ENCODE measurements at regions not wholly inside any gene's neighbourhood (a gene's known extent, or its start where the extent isn't known, plus 50 kb on each side); places are given as distances from the start of the nearest gene placed in this dataset.

DNA sequence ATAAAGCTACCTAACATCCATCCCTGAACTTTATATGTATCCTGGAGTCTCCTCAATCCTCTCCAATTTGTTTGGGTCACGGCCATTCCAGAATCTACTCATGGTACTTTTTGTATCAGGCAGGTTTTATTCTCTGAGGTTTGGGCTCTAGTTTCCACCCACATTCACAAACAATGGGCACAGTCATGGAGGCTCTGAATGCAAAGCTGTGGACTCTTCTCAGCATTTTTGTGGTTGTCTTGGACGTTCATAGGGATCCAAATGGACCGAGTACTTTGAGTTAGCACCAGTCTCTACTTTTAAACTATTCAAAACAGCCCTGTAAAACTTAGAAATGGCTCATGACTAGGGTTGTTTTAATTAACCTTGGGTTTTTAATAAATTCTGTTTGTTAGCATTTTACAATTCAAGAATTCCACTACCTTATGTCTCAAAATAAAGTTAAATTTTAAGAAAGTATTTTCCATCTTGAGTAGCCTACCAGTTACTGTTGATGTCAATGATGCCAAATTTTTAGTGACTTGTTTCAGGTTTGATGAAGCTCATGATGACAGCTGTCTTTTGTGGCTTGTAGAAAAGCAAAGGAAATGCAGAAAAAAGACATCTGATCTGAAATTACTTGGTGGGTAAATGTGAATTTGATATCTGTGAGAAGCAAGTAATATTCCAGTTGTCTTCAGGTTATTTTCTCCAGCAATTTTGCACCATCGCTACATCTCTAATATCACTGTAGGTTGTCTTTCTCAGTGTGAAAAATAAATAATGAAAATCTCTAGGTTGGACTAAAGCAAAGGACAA lies 275.7 kb upstream of the THBS1 start:
- Histone ChIP-seq H3K4me3 (ENCODE audit: low read length) (no peak overlapping the region), H3K36me3 (replicated peaks; ENCODE audit: insufficient read depth, low read length) (no peaks in the 10 kb centered on the region), H2AFZ (ENCODE audit: low read length) (no peak overlapping the region), H3K9ac (ENCODE audit: low read length) (no peak overlapping the region), H3K4me2 (ENCODE audit: low read depth, low read length) (no peak overlapping the region), H3K79me2 (ENCODE audit: low read length) (no peaks in the 10 kb centered on the region), H3K4me1 (ENCODE audit: low read length) (no peaks in the 10 kb centered on the region), H4K20me1 (ENCODE audit: insufficient read depth, low read length) (no peaks in the 10 kb centered on the region), H3F3A (ENCODE audit: insufficient read depth, low read length) (no peaks in the 10 kb centered on the region), H3K9me3 (replicated peaks; ENCODE audit: insufficient read depth, low read length) (no peaks in the 10 kb centered on the region), H3K27ac (ENCODE audit: low read length) (no peak overlapping the region), H3K9me2 (replicated peaks; ENCODE audit: insufficient read depth, low read length) (no peaks in the 10 kb centered on the region), H3K27me3 (replicated peaks; ENCODE audit: insufficient read depth, low read length) (no peaks in the 10 kb centered on the region)
- TF ChIP-seq, protein P1, sequence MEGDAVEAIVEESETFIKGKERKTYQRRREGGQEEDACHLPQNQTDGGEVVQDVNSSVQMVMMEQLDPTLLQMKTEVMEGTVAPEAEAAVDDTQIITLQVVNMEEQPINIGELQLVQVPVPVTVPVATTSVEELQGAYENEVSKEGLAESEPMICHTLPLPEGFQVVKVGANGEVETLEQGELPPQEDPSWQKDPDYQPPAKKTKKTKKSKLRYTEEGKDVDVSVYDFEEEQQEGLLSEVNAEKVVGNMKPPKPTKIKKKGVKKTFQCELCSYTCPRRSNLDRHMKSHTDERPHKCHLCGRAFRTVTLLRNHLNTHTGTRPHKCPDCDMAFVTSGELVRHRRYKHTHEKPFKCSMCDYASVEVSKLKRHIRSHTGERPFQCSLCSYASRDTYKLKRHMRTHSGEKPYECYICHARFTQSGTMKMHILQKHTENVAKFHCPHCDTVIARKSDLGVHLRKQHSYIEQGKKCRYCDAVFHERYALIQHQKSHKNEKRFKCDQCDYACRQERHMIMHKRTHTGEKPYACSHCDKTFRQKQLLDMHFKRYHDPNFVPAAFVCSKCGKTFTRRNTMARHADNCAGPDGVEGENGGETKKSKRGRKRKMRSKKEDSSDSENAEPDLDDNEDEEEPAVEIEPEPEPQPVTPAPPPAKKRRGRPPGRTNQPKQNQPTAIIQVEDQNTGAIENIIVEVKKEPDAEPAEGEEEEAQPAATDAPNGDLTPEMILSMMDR (IDR thresholded peaks at IDR 0.05; ENCODE audit: low read length): no peak
- no peak for TF ChIP-seq EZH2 (optimal IDR thresholded peaks at IDR 0.05; ENCODE audit: low read depth, low read length)
- TF ChIP-seq EZH2phosphoT487 (IDR thresholded peaks at IDR 0.05; ENCODE audit: low read length): no peak
- no peak for DNase-seq

DNA sequence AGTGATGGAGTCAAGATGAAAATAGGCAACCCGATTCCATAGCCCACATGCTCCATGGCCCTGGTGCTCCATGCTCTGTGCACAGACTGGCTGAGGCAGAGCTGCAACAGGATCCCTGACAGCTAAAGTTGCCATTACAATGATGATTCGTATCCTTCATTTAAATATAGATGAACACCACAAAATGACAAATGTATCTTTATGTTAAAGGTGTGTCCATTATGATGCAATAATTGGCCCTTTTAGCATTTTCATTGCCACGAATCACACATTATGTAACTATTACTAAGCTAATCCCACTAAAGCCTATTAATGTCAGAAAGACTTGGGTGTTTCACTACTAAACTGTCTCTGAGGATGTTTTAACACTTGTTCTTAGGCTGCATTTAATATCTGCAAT lies 270.2 kb upstream of the THBS1 start:
- Histone ChIP-seq H3K27me3 (replicated peaks; ENCODE audit: insufficient read depth, low read length) (no peaks in the 10 kb centered on the region), H2AFZ (ENCODE audit: low read length) (no peak overlapping the region), H3F3A (ENCODE audit: insufficient read depth, low read length) (no peaks in the 10 kb centered on the region), H3K4me1 (ENCODE audit: low read length) (no peaks in the 10 kb centered on the region), H3K9ac (ENCODE audit: low read length) (no peak overlapping the region), H3K4me3 (ENCODE audit: low read length) (no peak overlapping the region), H3K36me3 (replicated peaks; ENCODE audit: insufficient read depth, low read length) (no peaks in the 10 kb centered on the region), H3K4me2 (ENCODE audit: low read depth, low read length) (no peak overlapping the region), H3K9me2 (replicated peaks; ENCODE audit: insufficient read depth, low read length) (no peaks in the 10 kb centered on the region), H3K79me2 (ENCODE audit: low read length) (no peaks in the 10 kb centered on the region), H3K27ac (ENCODE audit: low read length) (no peak overlapping the region), H3K9me3 (replicated peaks; ENCODE audit: insufficient read depth, low read length) (no peaks in the 10 kb centered on the region), H4K20me1 (ENCODE audit: insufficient read depth, low read length) (no peaks in the 10 kb centered on the region)
- no peak for DNase-seq
- TF ChIP-seq EZH2 (optimal IDR thresholded peaks at IDR 0.05; ENCODE audit: low read depth, low read length) (no peak), EZH2phosphoT487 (IDR thresholded peaks at IDR 0.05; ENCODE audit: low read length) (no peak)
- TF ChIP-seq, protein P1 (IDR thresholded peaks at IDR 0.05; ENCODE audit: low read length): no peak

DNA sequence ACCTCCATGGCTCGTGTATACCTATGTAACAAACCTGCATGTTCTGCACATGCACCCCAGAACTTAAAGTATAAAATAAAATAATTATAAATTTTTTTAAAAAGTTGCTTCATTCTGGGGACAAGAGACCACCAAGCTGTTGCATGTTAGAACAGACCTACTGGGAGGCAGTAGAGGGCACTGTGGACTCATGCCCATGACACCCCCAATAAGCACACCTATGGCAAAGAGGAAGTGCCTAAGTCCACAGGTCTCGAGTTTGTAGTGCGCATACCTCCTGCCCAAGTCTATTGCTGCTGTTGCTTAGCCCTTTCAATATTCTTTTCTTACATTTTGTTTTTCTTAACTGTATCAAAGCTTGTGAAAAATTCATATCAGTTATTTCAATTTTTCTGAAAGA lies 267.9 kb upstream of the THBS1 start:
- Histone ChIP-seq H2AFZ (ENCODE audit: low read length) (no peak overlapping the region), H3K9ac (ENCODE audit: low read length) (no peak overlapping the region), H3K79me2 (ENCODE audit: low read length) (no peaks in the 10 kb centered on the region), H3K4me1 (ENCODE audit: low read length) (no peaks in the 10 kb centered on the region), H3K27me3 (replicated peaks; ENCODE audit: insufficient read depth, low read length) (no peaks in the 10 kb centered on the region), H3K4me2 (ENCODE audit: low read depth, low read length) (no peak overlapping the region), H4K20me1 (ENCODE audit: insufficient read depth, low read length) (no peaks in the 10 kb centered on the region), H3K27ac (ENCODE audit: low read length) (no peak overlapping the region), H3F3A (ENCODE audit: insufficient read depth, low read length) (no peaks in the 10 kb centered on the region), H3K9me3 (replicated peaks; ENCODE audit: insufficient read depth, low read length) (no peaks in the 10 kb centered on the region), H3K36me3 (replicated peaks; ENCODE audit: insufficient read depth, low read length) (no peaks in the 10 kb centered on the region), H3K4me3 (ENCODE audit: low read length) (no peak overlapping the region), H3K9me2 (replicated peaks; ENCODE audit: insufficient read depth, low read length) (no peaks in the 10 kb centered on the region)
- TF ChIP-seq EZH2 (optimal IDR thresholded peaks at IDR 0.05; ENCODE audit: low read depth, low read length) (no peak), EZH2phosphoT487 (IDR thresholded peaks at IDR 0.05; ENCODE audit: low read length) (no peak)
- TF ChIP-seq, protein P1 (IDR thresholded peaks at IDR 0.05; ENCODE audit: low read length): 0 out of 2 replicates have a peak, but pooled peaks have one; percentile 3
- DNase-seq: no peak

Data from MM.1S (cell line).